Uterus (tissue), 3 donors: ENCODE measurements at regions not wholly inside any gene's neighbourhood (a gene's known extent, or its start where the extent isn't known, plus 50 kb on each side); places are given as distances from the start of the nearest gene placed in this dataset.

ENCODE experiments used
- DNase-seq, 2 donors: peaks; one replicate each; pipeline ENCODE4 v3.0.0-alpha.2; 2019 to 2020
- H3K27ac ChIP-seq, 2 donors: fragments of 200-600 bp; sonication (generic); 1 replicate in 1 of 2; 2 replicates in 1 of 2; pipeline ENCODE4 v1.5.1; 2016 to 2018
- H3K27me3 ChIP-seq, 2 donors: fragments of 200-600 bp; sonication (generic); one replicate each; pipeline ENCODE4 v1.5.1; 2018 to 2019; ENCODE audit warnings: control low read depth in 1 of 2
- H3K36me3 ChIP-seq, 2 donors: fragments of 200-600 bp; sonication (generic); one replicate each; pipeline ENCODE4 v1.5.1; 2019; ENCODE audit warnings: control low read depth in 1 of 2
- H3K4me1 ChIP-seq, 2 donors: fragments of 200-600 bp; sonication (generic); one replicate each; pipeline ENCODE4 v1.5.1; 2018 to 2019; ENCODE audit warnings: control low read depth in 1 of 2
- H3K4me3 ChIP-seq, 2 donors: fragments of 200-600 bp; sonication (generic); 1 replicate in 1 of 2; 2 replicates in 1 of 2; pipeline ENCODE4 v1.5.1; 2018 to 2019; ENCODE audit warnings: mild to moderate bottlenecking in 1 of 2
- H3K9me3 ChIP-seq, 2 donors: fragments of 200-600 bp; sonication (generic); one replicate each; pipeline ENCODE4 v1.5.1; 2019; ENCODE audit warnings: control low read depth in 1 of 2
- CTCF ChIP-seq, 4 experiments: fragments of 200-600 bp in 2 of 4; fragments of 450-650 bp in 2 of 4; sonication (generic) in 2 of 4; IDR thresholded peaks; one replicate each; pipeline ENCODE4 v1.5.1; 2016 to 2019; ENCODE audit warnings: antibody characterized with exemption in 4 of 4, mild to moderate bottlenecking in 2 of 4, moderate library complexity in 1 of 4
- POLR2A ChIP-seq, 2 donors: fragments of 450-650 bp; IDR thresholded peaks; one replicate each; pipeline ENCODE4 v1.6.1; 2016; ENCODE audit warnings: antibody characterized with exemption in 2 of 2, mild to moderate bottlenecking in 1 of 2, moderate library complexity in 1 of 2
- intact Hi-C: fragments of 100-400 bp; cut with DNase I; formaldehyde crosslinking; loops from one replicate; pipeline ENCODE4 v1.15.1; 2023; ENCODE audit warnings: low total_unique reads
- donor health status: DM: yes; HTN: yes; CAD: no.

GRCh38 chr18:41262688-41263087 lies 692.3 kb upstream of the PIK3C3 start:
- no peak for DNase-seq
- H3K9me3 ChIP-seq, result no peaks in the 10 kb centered on the region
- no peaks in the 10 kb centered on the region for H3K27me3 ChIP-seq
- no peak overlapping the region for H3K4me3 ChIP-seq
- no peaks in the 10 kb centered on the region for H3K36me3 ChIP-seq
- no peaks in the 10 kb centered on the region for H3K4me1 ChIP-seq
- intact Hi-C loops, result no loop called here
- H3K27ac ChIP-seq, result no peak overlapping the region
- TF ChIP-seq POLR2A (IDR thresholded peaks at IDR 0.05) (no peak), CTCF (IDR thresholded peaks at IDR 0.05) (no peak)

GRCh38 chr18:41244591-41245037 lies 710.4 kb upstream of the PIK3C3 start:
- Histone ChIP-seq H3K27ac (no peak overlapping the region), H3K9me3 (no peaks in the 10 kb centered on the region), H3K27me3 (peaks cover 0 to 4% of the 10 kb centered on the region in 2 donors), H3K4me1 (no peaks in the 10 kb centered on the region), H3K4me3 (no peak overlapping the region), H3K36me3 (no peaks in the 10 kb centered on the region)
- no peak for TF ChIP-seq CTCF (IDR thresholded peaks at IDR 0.05)
- no peak for TF ChIP-seq POLR2A (IDR thresholded peaks at IDR 0.05)
- intact Hi-C loops, result no loop called here
- DNase-seq, result no peak

GRCh38 chr18:41237317-41237716 lies 717.7 kb upstream of the PIK3C3 start:
- H3K4me1 ChIP-seq, result no peaks in the 10 kb centered on the region
- H3K27me3 ChIP-seq, result no peaks in the 10 kb centered on the region
- no peak overlapping the region for H3K27ac ChIP-seq
- TF ChIP-seq POLR2A (IDR thresholded peaks at IDR 0.05), result no peak
- no peak for TF ChIP-seq CTCF (IDR thresholded peaks at IDR 0.05)
- H3K36me3 ChIP-seq, result no peaks in the 10 kb centered on the region
- no peak overlapping the region for H3K4me3 ChIP-seq
- DNase-seq, result no peak
- H3K9me3 ChIP-seq, result no peaks in the 10 kb centered on the region
- intact Hi-C loops, result no loop called here

GRCh38 chr18:41231681-41232080 lies 723.4 kb upstream of the PIK3C3 start:
- Histone ChIP-seq H3K4me3 (no peak overlapping the region), H3K36me3 (no peaks in the 10 kb centered on the region), H3K4me1 (no peaks in the 10 kb centered on the region), H3K27ac (no peak overlapping the region), H3K27me3 (no peaks in the 10 kb centered on the region), H3K9me3 (no peaks in the 10 kb centered on the region)
- no peak for TF ChIP-seq CTCF (IDR thresholded peaks at IDR 0.05)
- TF ChIP-seq POLR2A (IDR thresholded peaks at IDR 0.05), result no peak
- intact Hi-C loops, result no loop called here
- no peak for DNase-seq

- Histone ChIP-seq H3K9me3 (no peaks in the 10 kb centered on the region), H3K4me1 (no peaks in the 10 kb centered on the region), H3K36me3 (no peaks in the 10 kb centered on the region), H3K27ac (no peak overlapping the region), H3K4me3 (no peak overlapping the region), H3K27me3 (no peaks in the 10 kb centered on the region)
- no peak for DNase-seq
- no peak for TF ChIP-seq POLR2A (IDR thresholded peaks at IDR 0.05)
- TF ChIP-seq CTCF (IDR thresholded peaks at IDR 0.05), result no peak
- intact Hi-C loops, result no loop called here
Observed at GRCh38 chr18:41227993-41228392, 727.0 kb upstream of the PIK3C3 start.
